KOPT-K1 (cell line): ENCODE measurements at regions not wholly inside any gene's neighbourhood (a gene's known extent, or its start where the extent isn't known, plus 50 kb on each side); places are given as distances from the start of the nearest gene placed in this dataset.

ENCODE experiments used
- H3K27ac ChIP-seq: fragments of 200-600 bp; sonication (generic); 2 replicates; pipeline ENCODE4 v1.5.1; 2016; ENCODE audit warnings: antibody characterized with exemption, mild to moderate bottlenecking, low read depth, low read length; ENCODE audit not compliant: poor library complexity, severe bottlenecking
- H3K36me3 ChIP-seq: fragments of 200-600 bp; sonication (generic); 2 replicates; pipeline ENCODE4 v1.5.1; 2017; ENCODE audit warnings: antibody characterized with exemption, mild to moderate bottlenecking, low read length, moderate library complexity; ENCODE audit not compliant: insufficient read depth
- H3K9me3 ChIP-seq: fragments of 200-600 bp; sonication (generic); 2 replicates; pipeline ENCODE4 v1.5.1; 2017; ENCODE audit warnings: antibody characterized with exemption, low read length, mild to moderate bottlenecking; ENCODE audit not compliant: insufficient read depth, poor library complexity, severe bottlenecking

GRCh38 chr2:181264001-181264400 is 193.2 kb upstream of the ITGA4 start:
- no peaks in the 10 kb centered on the region for H3K9me3 ChIP-seq
- H3K27ac ChIP-seq, result no peak overlapping the region
- peaks cover 12% of the 10 kb centered on the region; the same call in 1 of the 2 replicates for H3K36me3 ChIP-seq

GRCh38 chr2:181264441-181264840 is 192.7 kb upstream of the ITGA4 start:
- Histone ChIP-seq H3K9me3 (no peaks in the 10 kb centered on the region), H3K27ac (no peak overlapping the region), H3K36me3 (peaks cover 12% of the 10 kb centered on the region; the same call in 1 of the 2 replicates)

- Histone ChIP-seq H3K36me3 (peaks cover 12% of the 10 kb centered on the region; the same call in 1 of the 2 replicates), H3K27ac (no peak overlapping the region), H3K9me3 (no peaks in the 10 kb centered on the region)
Observed at GRCh38 chr2:181266614-181267013, 190.6 kb upstream of the ITGA4 start.

GRCh38 chr2:181268174-181268867 is 188.9 kb upstream of the ITGA4 start:
- no peak overlapping the region for H3K27ac ChIP-seq
- peaks cover 12% of the 10 kb centered on the region; the same call in 1 of the 2 replicates for H3K36me3 ChIP-seq
- no peaks in the 10 kb centered on the region for H3K9me3 ChIP-seq

DNA sequence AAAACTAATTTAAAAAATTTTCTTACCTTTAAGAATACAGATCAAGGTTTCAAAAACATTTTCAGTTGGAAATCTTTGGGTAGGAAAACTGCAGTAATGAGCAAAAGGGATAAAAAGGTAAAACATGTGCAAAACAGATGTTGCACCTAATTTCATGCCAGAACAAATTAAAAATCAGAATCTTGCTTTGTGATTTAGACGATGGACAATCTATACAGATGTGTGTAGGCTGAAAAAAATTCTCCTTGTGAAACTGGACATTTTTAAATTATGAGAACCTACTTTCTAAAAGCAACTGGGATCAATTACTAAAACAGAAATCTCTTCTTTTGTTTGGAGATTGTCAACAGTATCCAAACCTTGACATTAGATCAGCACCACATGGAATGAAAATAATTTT is 183.2 kb upstream of the ITGA4 start:
- no peak overlapping the region for H3K27ac ChIP-seq
- no peaks in the 10 kb centered on the region for H3K36me3 ChIP-seq
- H3K9me3 ChIP-seq, result no peaks in the 10 kb centered on the region

GRCh38 chr2:181275643-181276070 is 181.5 kb upstream of the ITGA4 start:
- Histone ChIP-seq H3K9me3 (no peaks in the 10 kb centered on the region), H3K27ac (peak overlapping the region; percentile 51), H3K36me3 (no peaks in the 10 kb centered on the region)

GRCh38 chr2:181281206-181281832 is 175.9 kb upstream of the ITGA4 start:
- Histone ChIP-seq H3K9me3 (peaks cover 11% of the 10 kb centered on the region), H3K36me3 (0 out of 2 replicates have a peak, but pooled peaks cover 4% of the 10 kb centered on the region), H3K27ac (peak overlapping the region; percentile 70)

DNA sequence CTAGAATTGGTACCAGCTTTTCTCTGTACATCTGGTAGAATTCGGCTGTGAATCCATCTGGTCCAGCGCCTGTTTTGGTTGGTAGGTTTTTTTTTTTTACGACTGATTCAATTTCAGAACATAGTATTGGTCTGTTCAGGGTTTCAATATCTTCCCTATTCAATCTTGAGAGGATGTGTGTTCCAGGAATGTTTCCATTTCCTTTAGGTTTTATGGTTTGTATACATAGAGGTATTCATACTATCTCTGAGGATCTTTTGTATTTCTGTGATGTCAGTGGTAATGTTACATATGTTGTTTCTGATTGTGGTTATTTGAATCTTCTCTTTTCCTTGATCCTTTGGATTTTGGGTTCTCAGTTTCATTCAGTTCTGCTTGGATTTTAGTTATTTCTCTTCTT is 172.1 kb upstream of the ITGA4 start:
- peaks cover 11% of the 10 kb centered on the region for H3K9me3 ChIP-seq
- 0 out of 2 replicates have a peak, but pooled peaks cover 4% of the 10 kb centered on the region for H3K36me3 ChIP-seq
- H3K27ac ChIP-seq, result no peak overlapping the region

- Histone ChIP-seq H3K9me3 (peaks cover 27% of the 10 kb centered on the region), H3K27ac (no peak overlapping the region), H3K36me3 (peaks cover 17% of the 10 kb centered on the region; the same call in 1 of the 2 replicates)
Observed at GRCh38 chr2:181289698-181290097, 167.5 kb upstream of the ITGA4 start.

GRCh38 chr2:181290182-181290581 is 167.0 kb upstream of the ITGA4 start:
- Histone ChIP-seq H3K36me3 (peaks cover 21% of the 10 kb centered on the region; the same call in 1 of the 2 replicates), H3K27ac (no peak overlapping the region), H3K9me3 (peaks cover 27% of the 10 kb centered on the region)

DNA sequence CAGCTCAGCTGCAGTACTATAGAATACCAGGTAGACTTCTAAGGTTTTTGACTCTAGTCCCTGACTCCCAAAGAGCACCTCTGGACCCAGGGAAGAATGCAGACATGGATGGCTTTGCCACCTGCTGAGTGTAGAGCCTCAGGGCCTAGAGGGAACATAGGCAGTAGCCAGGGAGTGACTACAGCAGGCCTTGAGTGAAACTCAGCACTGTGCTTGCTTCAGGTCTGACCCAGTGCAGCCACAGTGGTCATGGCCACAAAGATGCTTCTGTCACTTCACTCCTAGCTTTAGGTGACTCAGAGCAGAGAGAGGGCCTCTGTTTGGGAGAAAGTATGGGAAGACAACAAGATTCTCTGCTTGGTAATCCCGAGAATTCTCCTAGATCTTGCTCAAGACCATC is 162.2 kb upstream of the ITGA4 start:
- no peak overlapping the region for H3K27ac ChIP-seq
- H3K36me3 ChIP-seq, result peaks cover 28% of the 10 kb centered on the region
- H3K9me3 ChIP-seq, result peaks cover 68% of the 10 kb centered on the region

- Histone ChIP-seq H3K27ac (peak overlapping the region; percentile 97), H3K9me3 (peaks cover 39% of the 10 kb centered on the region), H3K36me3 (peaks cover 2% of the 10 kb centered on the region)
Observed at GRCh38 chr2:181300600-181301291, 156.4 kb upstream of the ITGA4 start.

DNA sequence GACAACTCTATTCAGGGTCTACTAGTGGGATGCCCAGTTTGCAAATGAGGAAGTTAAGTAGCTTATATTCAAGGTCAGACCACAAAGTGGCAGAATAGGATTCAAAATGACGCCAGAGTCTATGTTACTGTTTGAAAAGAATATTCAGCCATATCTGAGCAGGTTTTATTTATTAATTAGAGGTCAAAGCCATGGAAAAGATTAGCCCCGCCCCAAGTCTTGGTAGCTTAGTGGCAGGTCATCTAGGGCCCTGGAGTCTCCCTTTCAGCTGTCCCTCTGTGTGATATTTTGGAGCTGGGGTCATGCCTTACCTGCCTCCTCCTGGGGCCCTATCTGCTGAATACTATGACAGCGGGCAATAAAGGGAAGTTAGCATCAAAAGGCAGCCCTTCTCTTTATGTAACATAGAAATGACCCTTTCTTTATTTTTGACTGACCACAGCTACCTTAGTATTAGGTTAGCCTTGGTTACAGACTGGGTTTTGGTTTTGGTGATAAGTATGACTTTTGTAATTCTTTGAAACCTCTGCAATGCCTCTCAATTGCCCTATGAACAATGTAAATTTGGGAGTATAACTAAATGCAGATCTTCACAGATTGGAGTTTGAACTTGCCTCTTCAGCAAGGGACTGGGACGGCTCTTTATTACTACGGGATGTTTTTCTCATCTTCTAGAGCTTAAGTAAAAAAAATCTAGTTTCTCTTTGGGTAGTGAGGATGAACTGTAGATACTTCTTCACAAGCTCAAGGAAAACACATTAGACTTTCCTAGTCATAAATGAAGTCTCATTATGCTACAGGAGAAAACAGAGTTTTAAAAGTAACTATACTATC is 153.0 kb upstream of the ITGA4 start:
- peak overlapping the region; percentile 97 for H3K27ac ChIP-seq
- no peaks in the 10 kb centered on the region for H3K36me3 ChIP-seq
- peaks cover 5% of the 10 kb centered on the region for H3K9me3 ChIP-seq

GRCh38 chr2:181305301-181306123 is 151.7 kb upstream of the ITGA4 start:
- Histone ChIP-seq H3K9me3 (no peaks in the 10 kb centered on the region), H3K36me3 (no peaks in the 10 kb centered on the region), H3K27ac (peak overlapping the region; percentile 97)
